AG10803 (cell line): ENCODE measurements at regions not wholly inside any gene's neighbourhood (a gene's known extent, or its start where the extent isn't known, plus 50 kb on each side); places are given as distances from the start of the nearest gene placed in this dataset.

Source experiments
- DNase-seq: peaks from one replicate; pipeline ENCODE4 v3.0.0; 2010; ENCODE audit warnings: low read depth
- H3K4me3 ChIP-seq: 2 replicates; pipeline ENCODE4 v1.5.1; 2011; ENCODE audit warnings: mild to moderate bottlenecking, low read length, control low read depth
- TF ChIP-seq, protein P1 (sequence below): conservative IDR thresholded peaks from 2 replicates; pipeline ENCODE4 v1.5.1; 2011; ENCODE audit warnings: mild to moderate bottlenecking, low read length, control low read depth, inconsistent platforms

DNA sequence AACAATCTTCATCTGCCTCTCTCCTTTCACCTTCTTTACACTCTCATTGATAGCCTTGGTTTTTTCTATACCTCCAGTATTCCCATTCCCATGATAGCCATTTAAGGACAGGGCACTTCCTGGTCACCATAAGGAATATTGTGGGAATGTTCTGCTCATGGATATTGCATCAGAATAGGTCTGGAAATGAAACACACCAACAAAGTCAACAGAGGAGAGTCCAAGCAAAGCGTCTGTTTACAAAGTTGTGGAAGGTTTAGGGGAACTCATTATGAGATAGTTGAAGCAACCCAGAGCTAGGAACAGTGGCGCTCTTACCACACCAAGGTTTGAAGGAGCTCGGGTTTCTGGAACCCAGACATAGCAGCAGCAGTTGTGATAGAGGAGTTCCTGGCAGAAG, 150.3 kb upstream of the TNP1 start:
- H3K4me3 ChIP-seq, result no peak overlapping the region
- no peak for DNase-seq
- TF ChIP-seq, protein P1, sequence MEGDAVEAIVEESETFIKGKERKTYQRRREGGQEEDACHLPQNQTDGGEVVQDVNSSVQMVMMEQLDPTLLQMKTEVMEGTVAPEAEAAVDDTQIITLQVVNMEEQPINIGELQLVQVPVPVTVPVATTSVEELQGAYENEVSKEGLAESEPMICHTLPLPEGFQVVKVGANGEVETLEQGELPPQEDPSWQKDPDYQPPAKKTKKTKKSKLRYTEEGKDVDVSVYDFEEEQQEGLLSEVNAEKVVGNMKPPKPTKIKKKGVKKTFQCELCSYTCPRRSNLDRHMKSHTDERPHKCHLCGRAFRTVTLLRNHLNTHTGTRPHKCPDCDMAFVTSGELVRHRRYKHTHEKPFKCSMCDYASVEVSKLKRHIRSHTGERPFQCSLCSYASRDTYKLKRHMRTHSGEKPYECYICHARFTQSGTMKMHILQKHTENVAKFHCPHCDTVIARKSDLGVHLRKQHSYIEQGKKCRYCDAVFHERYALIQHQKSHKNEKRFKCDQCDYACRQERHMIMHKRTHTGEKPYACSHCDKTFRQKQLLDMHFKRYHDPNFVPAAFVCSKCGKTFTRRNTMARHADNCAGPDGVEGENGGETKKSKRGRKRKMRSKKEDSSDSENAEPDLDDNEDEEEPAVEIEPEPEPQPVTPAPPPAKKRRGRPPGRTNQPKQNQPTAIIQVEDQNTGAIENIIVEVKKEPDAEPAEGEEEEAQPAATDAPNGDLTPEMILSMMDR, result no peak

DNA sequence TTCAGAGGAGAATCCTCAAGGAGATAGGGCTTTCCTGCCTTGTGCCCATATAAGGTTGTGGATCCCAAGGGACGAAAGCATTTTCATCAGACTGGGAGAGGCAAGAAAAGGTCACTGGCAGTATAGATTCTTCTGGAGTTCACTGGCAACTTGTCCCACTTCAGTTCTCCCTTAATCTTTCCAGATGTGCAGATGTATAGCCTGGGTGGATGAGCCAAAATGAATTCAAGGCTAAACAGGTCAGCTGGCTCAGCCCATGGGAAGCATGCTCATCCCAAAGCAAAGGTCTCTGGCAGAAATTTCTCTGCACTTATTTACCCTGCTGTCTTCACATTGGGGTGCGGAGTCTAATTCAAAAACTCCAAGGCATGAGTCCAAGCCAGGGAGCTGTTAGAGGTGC, 148.9 kb upstream of the TNP1 start:
- no peak overlapping the region for H3K4me3 ChIP-seq
- DNase-seq, result no peak
- TF ChIP-seq, protein P1, result no peak

DNA sequence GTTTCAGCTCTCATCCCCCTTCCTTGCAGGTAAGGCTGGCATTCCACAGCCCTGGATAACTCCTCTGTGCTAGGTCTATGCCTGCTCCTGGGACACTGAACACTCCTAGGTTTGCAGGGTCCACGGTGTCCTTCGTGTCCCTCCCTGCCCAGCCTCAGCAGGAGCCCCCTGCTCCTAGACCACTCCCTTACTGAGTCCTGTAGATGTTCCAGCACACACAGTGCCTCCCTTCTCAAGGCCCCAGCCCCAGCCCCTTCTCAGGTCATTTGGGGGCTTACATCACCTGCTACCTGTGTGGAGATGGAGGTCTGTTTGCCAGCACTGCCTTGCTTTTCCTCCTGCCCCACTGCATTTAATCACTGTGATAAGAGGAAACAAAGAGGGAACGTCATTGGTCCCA, 146.4 kb upstream of the TNP1 start:
- H3K4me3 ChIP-seq, result no peak overlapping the region
- TF ChIP-seq, protein P1, result no peak
- no peak for DNase-seq

DNA sequence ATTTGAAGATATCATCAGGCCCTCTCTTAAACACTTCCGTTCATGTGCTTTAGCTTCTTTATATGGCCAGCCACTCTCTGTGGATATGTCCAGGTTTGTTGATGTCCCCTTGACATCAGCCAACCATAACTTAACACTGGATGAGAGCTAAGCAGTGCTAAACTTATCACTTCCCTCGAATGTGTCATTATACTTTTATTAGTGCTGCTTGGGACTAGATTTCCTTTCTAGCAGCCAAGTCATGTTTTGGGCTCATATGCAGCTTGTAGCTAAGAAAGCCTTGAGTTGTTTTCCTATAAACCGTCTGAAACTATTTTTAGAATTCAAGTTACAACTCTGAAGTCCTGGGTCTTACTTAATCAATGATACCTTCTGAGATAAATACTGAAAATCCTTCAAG, 144.8 kb upstream of the TNP1 start:
- TF ChIP-seq, protein P1, result no peak

DNA sequence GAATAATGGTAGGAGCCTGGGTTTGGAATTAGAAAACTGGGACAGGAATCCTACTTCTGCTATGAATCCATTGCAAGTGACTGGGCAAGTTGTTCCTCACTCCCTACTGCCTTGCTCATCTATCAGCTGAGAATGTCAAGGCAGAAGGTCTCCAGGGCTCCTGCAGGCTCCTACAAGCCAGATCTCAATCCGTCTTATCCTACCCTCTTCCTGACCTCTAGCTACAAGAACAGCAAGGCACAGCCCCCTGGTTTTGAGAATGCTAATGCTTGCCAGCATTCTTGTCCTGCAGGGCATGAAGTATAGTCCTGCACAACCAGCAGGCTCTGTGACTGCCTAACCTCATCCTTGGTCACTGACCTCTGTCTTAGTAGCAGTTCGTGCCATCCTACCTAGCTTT, 141.9 kb upstream of the TNP1 start:
- TF ChIP-seq, protein P1, result no peak

More for the DNA sequence above, 144.8 kb upstream of the TNP1 start:
- H3K4me3 ChIP-seq, result no peak overlapping the region
- no peak for DNase-seq

DNA sequence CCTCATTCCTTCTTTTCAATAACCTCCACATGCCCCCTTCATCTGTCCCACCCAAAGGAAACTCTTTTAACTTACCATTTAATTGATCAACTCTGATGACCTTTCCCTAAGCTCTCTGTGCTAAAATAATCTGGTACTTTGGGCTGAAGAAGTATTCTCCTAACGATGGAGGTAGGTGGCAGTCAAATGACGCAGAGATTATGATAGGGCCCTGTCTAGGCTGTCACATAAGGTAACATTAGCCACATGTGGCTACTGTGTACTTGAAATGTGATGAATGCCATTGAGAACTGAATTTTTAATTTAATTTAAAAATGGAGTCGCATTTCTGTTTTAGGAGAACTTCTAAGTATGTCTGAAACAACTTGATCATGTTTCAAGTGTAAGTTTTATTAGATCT, 140.5 kb upstream of the TNP1 start:
- TF ChIP-seq, protein P1, result no peak
- DNase-seq, result no peak
- H3K4me3 ChIP-seq, result no peak overlapping the region

More for the DNA sequence above, 141.9 kb upstream of the TNP1 start:
- H3K4me3 ChIP-seq, result no peak overlapping the region
- DNase-seq, result no peak

DNA sequence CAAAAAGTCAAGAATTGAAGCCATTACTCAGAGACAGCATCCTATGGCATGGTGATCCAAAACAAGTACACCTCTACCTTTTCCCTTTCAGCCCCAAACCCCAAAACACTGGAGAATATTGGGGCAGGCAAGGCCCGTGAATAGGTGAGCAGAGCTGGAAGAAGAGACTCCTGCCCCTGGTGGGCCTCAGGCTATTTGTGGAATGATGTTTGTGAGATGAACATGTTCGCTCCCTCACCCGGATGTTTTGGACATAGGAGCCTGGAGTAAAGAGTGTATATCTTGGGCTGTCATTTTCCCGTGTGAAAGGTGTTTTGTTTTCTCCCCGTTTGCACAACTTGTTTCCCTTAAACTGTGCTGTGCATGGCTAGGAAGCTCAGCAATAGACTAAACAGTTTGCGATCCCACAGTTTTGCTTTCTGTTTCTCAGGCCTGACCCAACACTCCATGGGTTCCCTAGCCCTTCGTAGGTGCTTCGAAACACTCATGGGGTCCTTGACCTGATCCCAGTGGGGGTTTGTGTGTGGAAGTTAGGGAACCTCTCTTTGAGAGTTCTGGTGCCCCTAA, 136.5 kb upstream of the TNP1 start:
- TF ChIP-seq, protein P1, result no peak

More for the DNA sequence above, 136.5 kb upstream of the TNP1 start:
- no peak overlapping the region for H3K4me3 ChIP-seq
- no peak for DNase-seq
